Hepatocyte (in vitro differentiated cells): ENCODE measurements at regions not wholly inside any gene's neighbourhood (a gene's known extent, or its start where the extent isn't known, plus 50 kb on each side); places are given as distances from the start of the nearest gene placed in this dataset.

Experiments used
- EZH2 ChIP-seq: fragments of 200-600 bp; sonication (generic); IDR thresholded peaks from 2 replicates; pipeline ENCODE4 v1.6.1; 2016; ENCODE audit warnings: antibody characterized with exemption, mild to moderate bottlenecking, borderline replicate concordance
- EZH2phosphoT487 ChIP-seq: fragments of 200-600 bp; sonication (generic); IDR thresholded peaks from one replicate; pipeline ENCODE4 v1.6.1; 2018; ENCODE audit warnings: antibody characterized with exemption, mild to moderate bottlenecking, low read depth, moderate library complexity; ENCODE audit not compliant: unreplicated experiment, severe bottlenecking

- no peak for TF ChIP-seq EZH2phosphoT487
- no peak for TF ChIP-seq EZH2
Measured at GRCh38 chr7:25954395-25954794, 197.6 kb upstream of the NFE2L3 start.
